Bronchial epithelial cell (primary cell): ENCODE measurements at regions not wholly inside any gene's neighbourhood (a gene's known extent, or its start where the extent isn't known, plus 50 kb on each side); places are given as distances from the start of the nearest gene placed in this dataset.

Experiments
- DNase-seq: peaks from one replicate; pipeline ENCODE4 v3.0.0-alpha.2; 2010; ENCODE audit warnings: low read depth
- FAIRE-seq: peaks from 2 replicates; lab custom pipeline; 2011; peaks lifted over from hg19 to GRCh38; lab: Jason Lieb, UNC
- H3K27me3 ChIP-seq: 2 replicates; pipeline ENCODE4 v1.5.1; 2011; ENCODE audit warnings: low read length; ENCODE audit not compliant: control insufficient read depth, insufficient read depth
- H3K36me3 ChIP-seq: 2 replicates; pipeline ENCODE4 v1.5.1; 2011; ENCODE audit warnings: low read length; ENCODE audit not compliant: control insufficient read depth, insufficient read depth
- H3K4me3 ChIP-seq: 2 replicates; pipeline ENCODE4 v1.5.1; 2011; ENCODE audit warnings: mild to moderate bottlenecking, low read depth, low read length, control low read depth
- CTCF ChIP-seq: IDR thresholded peaks from 2 replicates; pipeline ENCODE4 v1.5.1; 2011; ENCODE audit warnings: mild to moderate bottlenecking, moderate library complexity, low read length, control low read depth, inconsistent platforms; ENCODE audit not compliant: insufficient read depth, severe bottlenecking

- DNase-seq (no peak), FAIRE-seq (no peak)
- Histone ChIP-seq H3K27me3 (no peaks in the 10 kb centered on the region), H3K4me3 (no peak overlapping the region), H3K36me3 (no peaks in the 10 kb centered on the region)
- TF ChIP-seq CTCF, result no peak
These were observed 127.0 kb downstream of the PRELID2 start for GRCh38 chr5:145708169-145708568.

- DNase-seq (no peak), FAIRE-seq (no peak)
- no peak overlapping the region for H3K4me3 ChIP-seq
- no peaks in the 10 kb centered on the region for H3K27me3 ChIP-seq
- no peaks in the 10 kb centered on the region for H3K36me3 ChIP-seq
- no peak for TF ChIP-seq CTCF
These were observed 130.4 kb downstream of the PRELID2 start for GRCh38 chr5:145704724-145705123.

- no peak for TF ChIP-seq CTCF
- Histone ChIP-seq H3K36me3 (no peaks in the 10 kb centered on the region), H3K4me3 (no peak overlapping the region), H3K27me3 (no peaks in the 10 kb centered on the region)
- FAIRE-seq (peak; percentile 50), DNase-seq (no peak)
These were observed 131.3 kb downstream of the PRELID2 start for GRCh38 chr5:145703856-145704255.

- FAIRE-seq, result no peak
- no peaks in the 10 kb centered on the region for H3K27me3 ChIP-seq
- no peak for TF ChIP-seq CTCF
- no peak overlapping the region for H3K4me3 ChIP-seq
- H3K36me3 ChIP-seq, result no peaks in the 10 kb centered on the region
- no peak for DNase-seq
These were observed 133.7 kb downstream of the PRELID2 start for GRCh38 chr5:145701404-145701803.

GRCh38 chr5:145699846-145700245 lies 135.3 kb downstream of the PRELID2 start:
- Histone ChIP-seq H3K27me3 (no peaks in the 10 kb centered on the region), H3K4me3 (no peak overlapping the region), H3K36me3 (no peaks in the 10 kb centered on the region)
- TF ChIP-seq CTCF, result no peak
- no peak for FAIRE-seq
- no peak for DNase-seq

GRCh38 chr5:145697251-145697990 lies 137.7 kb downstream of the PRELID2 start:
- H3K27me3 ChIP-seq, result no peaks in the 10 kb centered on the region
- FAIRE-seq (no peak), DNase-seq (peak; percentile 53)
- H3K36me3 ChIP-seq, result no peaks in the 10 kb centered on the region
- TF ChIP-seq CTCF, result peak; percentile 74
- H3K4me3 ChIP-seq, result no peak overlapping the region
